ENCODE measurements at regions not wholly inside any gene's neighbourhood (a gene's known extent, or its start where the extent isn't known, plus 50 kb on each side); places are given as distances from the start of the nearest gene placed in this dataset.
"Not testable (repeated sequence)": the region's sequence is repeated elsewhere in the genome, so short reads cannot be mapped to it uniquely, and the experiment has no call there.

- no peak for DNase-seq
These were observed 207.1 kb downstream of the NDUFA10 start for GRCh38 chr2:239818086-239818485.

- not testable (repeated sequence) for DNase-seq
These were observed 207.6 kb downstream of the NDUFA10 start for GRCh38 chr2:239817468-239818031.

- DNase-seq, result no peak
These were observed 208.3 kb downstream of the NDUFA10 start for GRCh38 chr2:239816576-239817467.

GRCh38 chr2:239815671-239816070, 209.5 kb downstream of the NDUFA10 start:
- no peak for DNase-seq

GRCh38 chr2:239814861-239815601, 210.1 kb downstream of the NDUFA10 start:
- DNase-seq, result no peak

- no peak for DNase-seq
These were observed 210.9 kb downstream of the NDUFA10 start for GRCh38 chr2:239814116-239814860.

GRCh38 chr2:239813261-239814115, 211.7 kb downstream of the NDUFA10 start:
- no peak for DNase-seq

GRCh38 chr2:239811806-239812560, 213.2 kb downstream of the NDUFA10 start:
- DNase-seq, result no peak

- no peak for DNase-seq
These were observed 213.9 kb downstream of the NDUFA10 start for GRCh38 chr2:239811111-239811781.

- DNase-seq, result no peak
These were observed 215.8 kb downstream of the NDUFA10 start for GRCh38 chr2:239809391-239809790.

GRCh38 chr2:239807568-239807967, 217.6 kb downstream of the NDUFA10 start:
- DNase-seq, result no peak

- no peak for DNase-seq
These were observed 218.2 kb downstream of the NDUFA10 start for GRCh38 chr2:239806758-239807434.

- DNase-seq, result no peak
These were observed 218.9 kb downstream of the NDUFA10 start for GRCh38 chr2:239806276-239806675.

- DNase-seq, result no peak
These were observed 219.7 kb downstream of the NDUFA10 start for GRCh38 chr2:239805414-239805813.

- no peak for DNase-seq
These were observed 220.2 kb downstream of the NDUFA10 start for GRCh38 chr2:239805043-239805329.

- no peak for DNase-seq
These were observed 220.7 kb downstream of the NDUFA10 start for GRCh38 chr2:239804161-239805042.

- DNase-seq, result no peak
These were observed 221.4 kb downstream of the NDUFA10 start for GRCh38 chr2:239803766-239804115.

- no peak for DNase-seq
These were observed 221.9 kb downstream of the NDUFA10 start for GRCh38 chr2:239803102-239803765.

- no peak for DNase-seq
These were observed 222.9 kb downstream of the NDUFA10 start for GRCh38 chr2:239802185-239802649.
